PC-9 (cell line): ENCODE measurements at regions not wholly inside any gene's neighbourhood (a gene's known extent, or its start where the extent isn't known, plus 50 kb on each side); places are given as distances from the start of the nearest gene placed in this dataset.

Experiments used
- BruUV-seq: library from RNA; stranded (reverse); fragments of 400-500 nt; replicated peaks from 2 replicates; lab custom pipeline; 2021; lab: Mats Ljungman, UMichigan
- CTCF ChIA-PET: fragments of 300-600 bp; sonication (Branson Sonifier 250); formaldehyde crosslinking; loops from one replicate; lab custom pipeline; 2022; ENCODE audit warnings: antibody characterized with exemption; lab: Charles Lee
- POLR2A ChIA-PET: fragments of 300-600 bp; sonication (Branson Sonifier 250); formaldehyde crosslinking; loops from one replicate; lab custom pipeline; 2022; ENCODE audit warnings: antibody characterized with exemption; ENCODE audit not compliant: unreplicated experiment; lab: Charles Lee
- DNase-seq, 2 experiments: peaks; one replicate each; pipeline versions ENCODE4 v3.0.0 to v3.0.0-alpha.2; 2015 to 2022; ENCODE audit warnings: mixed read lengths in 1 of 2
- H2AFZ ChIP-seq: fragments of 200-600 bp; sonication (generic); 2 replicates; pipeline ENCODE4 v1.8.1; 2017; ENCODE audit warnings: antibody characterized with exemption
- H3F3A ChIP-seq: fragments of 200-600 bp; sonication (generic); 2 replicates; pipeline ENCODE4 v1.8.1; 2017; ENCODE audit warnings: antibody characterized with exemption, mild to moderate bottlenecking, low read depth; ENCODE audit not compliant: insufficient read depth
- H3K27ac ChIP-seq: fragments of 200-600 bp; sonication (generic); 2 replicates; pipeline ENCODE4 v1.6.1; 2016; ENCODE audit warnings: mixed run types
- H3K27me3 ChIP-seq: fragments of 200-600 bp; sonication (generic); 2 replicates; pipeline ENCODE4 v1.6.1; 2016; ENCODE audit warnings: low read depth, mixed run types; ENCODE audit not compliant: insufficient read depth
- H3K36me3 ChIP-seq: fragments of 200-600 bp; sonication (generic); 2 replicates; pipeline ENCODE4 v1.6.1; 2016; ENCODE audit warnings: low read depth, mixed run types
- H3K4me1 ChIP-seq: fragments of 200-600 bp; sonication (generic); replicated peaks from 2 replicates; pipeline ENCODE4 v1.6.1; 2016; ENCODE audit warnings: mixed run types; ENCODE audit not compliant: insufficient read depth
- H3K4me2 ChIP-seq: fragments of 200-600 bp; sonication (generic); 2 replicates; pipeline ENCODE4 v1.6.1; 2017; ENCODE audit warnings: mixed run types
- H3K4me3 ChIP-seq: fragments of 200-600 bp; sonication (generic); 2 replicates; pipeline ENCODE4 v1.6.1; 2016; ENCODE audit warnings: mixed run types
- H3K79me2 ChIP-seq: fragments of 200-600 bp; sonication (generic); 2 replicates; pipeline ENCODE4 v1.6.1; 2017; ENCODE audit warnings: low read depth, mixed run types
- H3K9me2 ChIP-seq: fragments of 200-600 bp; sonication (generic); 2 replicates; pipeline ENCODE4 v1.8.1; 2017; ENCODE audit warnings: mild to moderate bottlenecking; ENCODE audit not compliant: insufficient read depth
- H3K9me3 ChIP-seq: fragments of 200-600 bp; sonication (generic); 2 replicates; pipeline ENCODE4 v1.8.1; 2016; ENCODE audit warnings: low read depth; ENCODE audit not compliant: insufficient read depth
- H4K20me1 ChIP-seq: fragments of 200-600 bp; sonication (generic); 2 replicates; pipeline ENCODE4 v1.8.1; 2017; ENCODE audit not compliant: insufficient read depth
- CTCF ChIP-seq: fragments of 200-600 bp; sonication (generic); conservative IDR thresholded peaks from 2 replicates; pipeline ENCODE4 v1.6.1; 2017; ENCODE audit warnings: mixed run types, antibody characterized with exemption, mild to moderate bottlenecking, moderate library complexity
- EZH2 ChIP-seq: fragments of 200-600 bp; sonication (generic); IDR thresholded peaks from 2 replicates; pipeline ENCODE4 v1.8.0; 2017; ENCODE audit warnings: antibody characterized with exemption, low read depth
- intact Hi-C: fragments of 100-400 bp; cut with micrococcal nuclease; formaldehyde crosslinking; loops from one replicate; pipeline ENCODE4 v1.10.0; 2022; ENCODE audit not compliant: unreplicated experiment

- H2AFZ ChIP-seq, result no peak overlapping the region
- H3K27ac ChIP-seq, result peak overlapping the region; percentile 98
- H3F3A ChIP-seq, result peaks cover 42% of the 10 kb centered on the region
- peak overlapping the region; percentile 84 for H3K4me2 ChIP-seq
- peak; percentile 63 to 92 for DNase-seq
- peaks cover 3% of the 10 kb centered on the region; the same call in 1 of the 2 replicates for H3K9me3 ChIP-seq
- ChIA-PET POLR2A (interaction anchor here (0.7 kb wide), 1 partner anchor 630 kb away, joined by 4 read pairs; no protein-coding TSS in a partner anchor), CTCF (no interaction called here)
- H3K36me3 ChIP-seq, result no peaks in the 10 kb centered on the region
- no TSS peak for BruUV-seq
- peak overlapping the region; percentile 40; the same call in 1 of the 2 replicates for H3K4me3 ChIP-seq
- intact Hi-C loops, result loop anchor here (5.0 kb wide), 1 partner anchor 98 kb away; the partner anchor contains the start of gene ADGRL2
- peaks cover 66% of the 10 kb centered on the region for H3K79me2 ChIP-seq
- no peaks in the 10 kb centered on the region for H3K9me2 ChIP-seq
- H3K4me1 ChIP-seq, result peaks cover 65% of the 10 kb centered on the region
- H4K20me1 ChIP-seq, result no peaks in the 10 kb centered on the region
- no peak for TF ChIP-seq CTCF
- no peaks in the 10 kb centered on the region for H3K27me3 ChIP-seq
Observed at GRCh38 chr1:81703756-81704463, 96.8 kb upstream of the ADGRL2 start.

GRCh38 chr1:81703391-81703755, 97.4 kb upstream of the ADGRL2 start:
- peak overlapping the region; percentile 40 for H3K4me3 ChIP-seq
- TF ChIP-seq EZH2 (no peak), CTCF (no peak)
- peaks cover 70% of the 10 kb centered on the region for H3K4me1 ChIP-seq

GRCh38 chr1:81702903-81703302, 97.8 kb upstream of the ADGRL2 start:
- no peak overlapping the region for H2AFZ ChIP-seq

More at GRCh38 chr1:81703391-81703755, 97.4 kb upstream of the ADGRL2 start:
- Histone ChIP-seq H4K20me1 (no peaks in the 10 kb centered on the region), H3K4me2 (peak overlapping the region; percentile 84), H3K36me3 (no peaks in the 10 kb centered on the region), H2AFZ (no peak overlapping the region), H3F3A (peaks cover 45% of the 10 kb centered on the region), H3K79me2 (peaks cover 66% of the 10 kb centered on the region), H3K9me3 (peaks cover 3% of the 10 kb centered on the region; the same call in 1 of the 2 replicates), H3K9me2 (no peaks in the 10 kb centered on the region), H3K27ac (peak overlapping the region; percentile 98), H3K27me3 (no peaks in the 10 kb centered on the region)
- BruUV-seq, result no TSS peak
- CTCF ChIA-PET, result no interaction called here
- POLR2A ChIA-PET, result interaction anchor here (0.7 to 1.0 kb wide), 2 partner anchors 98 to 630 kb away, joined by 4 to 6 read pairs; partner anchors contain the start of gene ADGRL2
- peak in 1 of 2 experiments; percentile 53 for DNase-seq
- intact Hi-C loops, result loop anchor here (5.0 kb wide), 1 partner anchor 99 kb away; the partner anchor contains the start of gene ADGRL2

More at GRCh38 chr1:81702903-81703302, 97.8 kb upstream of the ADGRL2 start:
- intact Hi-C loops, result loop anchor here (5.0 kb wide), 1 partner anchor 99 kb away; the partner anchor contains the start of gene ADGRL2
- no peak for TF ChIP-seq CTCF
- TF ChIP-seq EZH2, result no peak
- peak overlapping the region; percentile 62 for H3K4me3 ChIP-seq
- H3K4me1 ChIP-seq, result peaks cover 75% of the 10 kb centered on the region
- DNase-seq, result peak in 1 of 2 experiments; percentile 98
- H3K27ac ChIP-seq, result peak overlapping the region; percentile 98
- peak overlapping the region; percentile 84 for H3K4me2 ChIP-seq
- peaks cover 45% of the 10 kb centered on the region for H3F3A ChIP-seq
- H3K9me2 ChIP-seq, result no peaks in the 10 kb centered on the region
- CTCF ChIA-PET, result no interaction called here
- peaks cover 62% of the 10 kb centered on the region for H3K79me2 ChIP-seq
- POLR2A ChIA-PET, result interaction anchor here (0.7 to 1.0 kb wide), 2 partner anchors 98 to 631 kb away, joined by 4 to 6 read pairs; partner anchors contain the start of gene ADGRL2
- H3K36me3 ChIP-seq, result no peaks in the 10 kb centered on the region
- H3K27me3 ChIP-seq, result no peaks in the 10 kb centered on the region
- no peaks in the 10 kb centered on the region for H4K20me1 ChIP-seq
- BruUV-seq, result no TSS peak
- H3K9me3 ChIP-seq, result no peaks in the 10 kb centered on the region; the same call in 1 of the 2 replicates
